ENCODE measurements at regions not wholly inside any gene's neighbourhood (a gene's known extent, or its start where the extent isn't known, plus 50 kb on each side); places are given as distances from the start of the nearest gene placed in this dataset.

DNA sequence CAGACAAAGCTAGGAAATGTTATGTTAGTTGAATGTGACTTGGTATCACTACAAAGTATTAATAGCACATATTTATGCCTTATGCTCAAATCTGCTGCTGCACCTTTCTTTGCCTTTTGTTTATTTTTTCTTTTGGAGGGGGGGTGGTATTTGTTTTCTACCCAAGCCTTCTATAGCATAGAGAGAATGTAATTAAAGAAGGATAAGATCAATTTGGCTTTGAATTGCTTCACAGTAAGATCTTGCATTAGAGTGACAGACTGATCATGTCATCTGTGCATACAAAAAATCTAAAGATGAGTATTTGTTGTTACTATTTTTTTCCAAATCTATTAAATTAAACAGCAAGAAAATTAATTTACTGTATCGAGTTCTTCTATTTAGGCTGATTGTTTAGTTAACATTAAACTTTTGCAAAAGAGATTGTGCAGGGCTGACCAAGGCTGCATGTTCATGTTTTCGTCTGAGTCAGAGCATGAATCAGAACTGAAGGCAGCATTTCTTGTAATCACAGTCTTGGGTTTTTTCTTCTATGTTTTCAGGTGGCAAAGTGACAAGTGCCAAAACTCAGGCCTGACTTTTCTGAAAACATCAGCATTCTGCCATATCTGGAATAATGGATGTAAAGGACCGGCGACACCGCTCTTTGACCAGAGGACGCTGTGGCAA, 1007.1 kb upstream of the WWC1 start:
- TF ChIP-seq, protein P1, sequence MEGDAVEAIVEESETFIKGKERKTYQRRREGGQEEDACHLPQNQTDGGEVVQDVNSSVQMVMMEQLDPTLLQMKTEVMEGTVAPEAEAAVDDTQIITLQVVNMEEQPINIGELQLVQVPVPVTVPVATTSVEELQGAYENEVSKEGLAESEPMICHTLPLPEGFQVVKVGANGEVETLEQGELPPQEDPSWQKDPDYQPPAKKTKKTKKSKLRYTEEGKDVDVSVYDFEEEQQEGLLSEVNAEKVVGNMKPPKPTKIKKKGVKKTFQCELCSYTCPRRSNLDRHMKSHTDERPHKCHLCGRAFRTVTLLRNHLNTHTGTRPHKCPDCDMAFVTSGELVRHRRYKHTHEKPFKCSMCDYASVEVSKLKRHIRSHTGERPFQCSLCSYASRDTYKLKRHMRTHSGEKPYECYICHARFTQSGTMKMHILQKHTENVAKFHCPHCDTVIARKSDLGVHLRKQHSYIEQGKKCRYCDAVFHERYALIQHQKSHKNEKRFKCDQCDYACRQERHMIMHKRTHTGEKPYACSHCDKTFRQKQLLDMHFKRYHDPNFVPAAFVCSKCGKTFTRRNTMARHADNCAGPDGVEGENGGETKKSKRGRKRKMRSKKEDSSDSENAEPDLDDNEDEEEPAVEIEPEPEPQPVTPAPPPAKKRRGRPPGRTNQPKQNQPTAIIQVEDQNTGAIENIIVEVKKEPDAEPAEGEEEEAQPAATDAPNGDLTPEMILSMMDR (conservative IDR thresholded peaks at IDR 0.05; ENCODE audit: low read length): no peak
- TF ChIP-seq EZH2phosphoT487 (IDR thresholded peaks at IDR 0.05; ENCODE audit: borderline replicate concordance, low read depth, low read length): no peak
